Stimulated activated memory B cell treated with anti-CD40 and anti-IgM and Interleukin-4, amounts not matched to agents 10 μg/mL and 1 μg/mL and 100 μg/mL, for 72 hours (primary cell): ENCODE measurements at regions not wholly inside any gene's neighbourhood (a gene's known extent, or its start where the extent isn't known, plus 50 kb on each side); places are given as distances from the start of the nearest gene placed in this dataset.

Source experiments
- ATAC-seq: fragments of 150-1000 bp; cut with Tn5 transposase; 2 replicates; pipeline ENCODE4 v1.10.0; 2021
- H3K27ac Mint-ChIP-seq: one replicate; pipeline ENCODE4 v1.8.0; 2022; ENCODE audit warnings: mild to moderate bottlenecking, mixed read lengths
- H3K27me3 Mint-ChIP-seq: one replicate; pipeline ENCODE4 v1.8.0; 2022; ENCODE audit warnings: mixed read lengths
- H3K36me3 Mint-ChIP-seq: one replicate; pipeline ENCODE4 v1.8.0; 2022; ENCODE audit warnings: mixed read lengths
- H3K4me1 Mint-ChIP-seq: one replicate; pipeline ENCODE4 v1.8.0; 2022; ENCODE audit warnings: mixed read lengths
- H3K4me3 Mint-ChIP-seq: one replicate; pipeline ENCODE4 v1.8.0; 2022; ENCODE audit warnings: mild to moderate bottlenecking, moderate library complexity, mixed read lengths
- H3K9me3 Mint-ChIP-seq: one replicate; pipeline ENCODE4 v1.8.0; 2022; ENCODE audit warnings: mixed read lengths

DNA sequence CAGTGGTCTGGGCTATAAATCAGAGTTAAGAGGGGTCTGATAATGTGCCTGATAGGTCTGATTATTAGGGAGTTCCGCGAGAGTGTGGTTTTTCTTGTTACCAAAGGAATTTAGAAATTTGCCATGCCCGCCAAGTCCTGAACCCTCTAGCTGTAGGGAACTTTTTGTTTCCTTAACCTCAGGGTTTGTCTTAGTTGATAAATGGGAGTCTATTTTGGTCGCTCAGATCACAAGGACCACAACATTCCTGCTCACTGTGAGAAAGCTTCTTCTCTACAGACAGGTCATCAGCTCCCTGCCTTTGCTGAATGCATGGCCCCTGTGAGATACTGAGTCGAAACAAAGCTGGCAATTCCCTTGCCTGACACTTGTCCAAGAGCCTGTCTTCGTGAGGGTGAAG, 497.8 kb downstream of the HS3ST4 start:
- no peaks in the 10 kb centered on the region for H3K36me3 Mint-ChIP-seq
- peaks cover 18% of the 10 kb centered on the region for H3K9me3 Mint-ChIP-seq
- no peaks in the 10 kb centered on the region for H3K27me3 Mint-ChIP-seq
- H3K4me3 Mint-ChIP-seq: no peak overlapping the region
- H3K27ac Mint-ChIP-seq: no peak overlapping the region
- no peak for ATAC-seq
- H3K4me1 Mint-ChIP-seq: no peaks in the 10 kb centered on the region

DNA sequence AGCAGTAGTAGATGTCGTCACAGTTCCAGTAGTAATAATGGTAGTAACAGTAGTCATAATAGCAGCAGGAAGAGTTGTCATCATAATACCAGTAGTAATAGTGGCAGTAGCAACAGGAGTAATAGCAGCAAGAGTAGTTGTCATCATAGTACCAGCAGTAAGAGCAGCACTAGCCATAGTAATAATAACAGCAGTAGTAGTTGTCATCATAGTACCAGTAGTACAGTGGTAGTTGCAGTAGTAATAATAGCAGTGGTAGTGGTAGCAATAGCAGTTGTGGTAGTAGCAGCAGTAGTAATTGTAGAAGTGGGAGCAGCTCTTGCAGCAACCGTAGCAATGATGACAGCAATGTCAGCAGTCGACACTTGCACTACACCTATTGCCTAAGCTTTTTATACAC, 502.8 kb downstream of the HS3ST4 start:
- peaks cover 18% of the 10 kb centered on the region for H3K9me3 Mint-ChIP-seq
- no peaks in the 10 kb centered on the region for H3K36me3 Mint-ChIP-seq
- H3K27me3 Mint-ChIP-seq: no peaks in the 10 kb centered on the region
- no peaks in the 10 kb centered on the region for H3K4me1 Mint-ChIP-seq
- no peak overlapping the region for H3K27ac Mint-ChIP-seq
- no peak overlapping the region for H3K4me3 Mint-ChIP-seq
- ATAC-seq: no peak

DNA sequence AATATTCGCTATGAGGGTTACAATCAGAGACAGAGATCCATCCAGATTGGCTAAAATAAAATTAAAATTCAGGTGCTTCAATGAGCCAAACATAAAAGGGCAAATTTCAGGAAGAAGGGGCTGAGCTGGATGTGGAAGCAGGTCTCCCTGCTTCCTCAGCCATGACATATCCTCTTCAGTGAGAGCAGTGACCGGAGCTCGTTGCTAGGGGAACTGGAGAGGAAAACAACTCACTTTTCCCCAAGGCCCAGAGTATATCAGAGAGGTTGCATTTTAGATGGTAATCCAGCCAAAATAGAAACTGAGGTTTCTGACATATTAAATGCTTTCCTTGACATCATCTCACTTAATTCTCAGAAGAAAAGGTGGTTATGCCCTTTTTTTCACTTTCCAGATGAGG, 503.5 kb downstream of the HS3ST4 start:
- H3K36me3 Mint-ChIP-seq: no peaks in the 10 kb centered on the region
- no peaks in the 10 kb centered on the region for H3K27me3 Mint-ChIP-seq
- no peak overlapping the region for H3K27ac Mint-ChIP-seq
- no peak for ATAC-seq
- peaks cover 18% of the 10 kb centered on the region for H3K9me3 Mint-ChIP-seq
- no peak overlapping the region for H3K4me3 Mint-ChIP-seq
- no peaks in the 10 kb centered on the region for H3K4me1 Mint-ChIP-seq

DNA sequence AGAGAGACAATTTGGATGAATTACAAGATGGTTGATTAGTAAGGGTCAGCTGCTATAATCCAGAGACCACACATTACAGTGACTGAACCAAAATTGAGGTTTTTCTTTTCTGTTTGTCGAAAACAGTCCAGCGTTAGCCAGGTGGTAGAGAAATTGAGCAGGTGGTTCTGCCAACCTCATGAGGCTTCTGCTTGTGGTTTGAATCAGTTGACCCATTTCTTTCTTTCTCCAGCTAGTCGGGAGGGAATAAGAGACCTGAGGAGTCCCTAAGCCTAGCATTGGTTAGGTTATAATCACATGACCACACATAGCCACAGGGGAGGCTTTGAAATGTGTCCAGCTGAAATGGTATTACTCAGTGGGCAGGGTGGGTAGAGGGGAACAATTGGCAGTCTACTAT, 504.6 kb downstream of the HS3ST4 start:
- no peaks in the 10 kb centered on the region for H3K36me3 Mint-ChIP-seq
- H3K9me3 Mint-ChIP-seq: peaks cover 18% of the 10 kb centered on the region
- ATAC-seq: no peak
- no peak overlapping the region for H3K4me3 Mint-ChIP-seq
- no peak overlapping the region for H3K27ac Mint-ChIP-seq
- H3K27me3 Mint-ChIP-seq: no peaks in the 10 kb centered on the region
- H3K4me1 Mint-ChIP-seq: no peaks in the 10 kb centered on the region

DNA sequence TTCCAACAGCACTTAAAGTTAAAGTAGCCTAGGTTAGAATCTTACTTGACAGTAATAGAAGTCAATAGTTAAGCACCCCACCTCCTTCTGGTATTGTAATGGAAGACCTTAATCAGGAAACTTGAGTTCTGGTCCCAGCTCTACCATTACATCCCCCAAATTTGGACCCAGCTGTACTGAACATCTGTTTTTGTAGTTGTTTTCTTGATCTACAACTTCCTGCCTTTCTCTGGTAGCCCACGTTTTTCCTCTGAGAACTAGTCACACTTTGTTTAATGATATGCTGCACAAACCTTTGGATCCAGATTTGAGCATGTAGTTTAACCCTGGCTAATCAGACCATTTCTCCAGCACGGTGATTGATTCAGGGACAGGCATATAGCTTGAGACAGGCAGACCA, 505.0 kb downstream of the HS3ST4 start:
- no peak for ATAC-seq
- Mint-ChIP-seq H3K4me3 (no peak overlapping the region), H3K4me1 (no peaks in the 10 kb centered on the region), H3K27ac (no peak overlapping the region), H3K36me3 (no peaks in the 10 kb centered on the region), H3K9me3 (peaks cover 16% of the 10 kb centered on the region), H3K27me3 (no peaks in the 10 kb centered on the region)

DNA sequence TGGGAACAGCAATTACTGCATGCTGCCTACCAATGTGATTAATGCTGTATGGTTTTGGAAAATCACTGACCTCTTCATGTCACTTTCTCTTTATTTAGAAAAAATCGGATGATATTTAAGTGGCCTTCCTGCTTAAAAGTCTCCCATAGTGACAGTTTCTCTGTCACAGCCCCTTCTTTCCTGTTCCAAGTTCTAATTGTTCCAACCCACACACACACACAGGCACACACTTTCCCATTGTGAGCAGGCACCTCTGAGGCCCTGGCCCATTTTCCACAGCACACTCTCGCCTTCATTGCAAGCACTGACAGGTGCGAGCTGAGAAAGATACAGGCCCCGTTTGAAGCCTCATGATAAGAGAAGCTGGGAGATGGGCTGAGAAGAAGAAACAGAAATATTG, 505.9 kb downstream of the HS3ST4 start:
- Mint-ChIP-seq H3K27ac (no peak overlapping the region), H3K27me3 (no peaks in the 10 kb centered on the region)
- ATAC-seq: no peak

DNA sequence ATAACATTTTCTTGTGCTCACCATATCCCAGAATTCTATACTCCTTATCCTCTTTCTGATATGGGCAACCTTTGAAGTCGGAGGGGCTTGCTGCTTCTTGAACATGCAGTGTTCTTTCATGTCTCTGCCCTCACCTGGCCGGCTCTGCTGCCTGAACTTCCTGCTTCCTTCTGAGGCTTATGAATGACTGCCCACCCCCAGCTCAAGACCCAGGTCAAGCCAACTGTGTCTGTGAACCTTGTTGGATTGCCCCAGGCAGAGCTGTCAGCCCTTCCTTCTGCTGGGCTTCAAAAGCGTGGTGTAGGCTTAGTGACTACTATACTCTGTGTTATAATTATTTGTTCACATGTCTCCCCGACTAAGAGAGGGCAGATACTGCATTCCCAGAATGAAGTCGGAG, 506.5 kb downstream of the HS3ST4 start:
- Mint-ChIP-seq H3K9me3 (peaks cover 16% of the 10 kb centered on the region), H3K4me3 (no peak overlapping the region), H3K27me3 (no peaks in the 10 kb centered on the region), H3K4me1 (no peaks in the 10 kb centered on the region), H3K36me3 (no peaks in the 10 kb centered on the region), H3K27ac (no peak overlapping the region)
- ATAC-seq: no peak

More for the DNA sequence above, 505.9 kb downstream of the HS3ST4 start:
- Mint-ChIP-seq H3K4me1 (no peaks in the 10 kb centered on the region), H3K9me3 (peaks cover 16% of the 10 kb centered on the region), H3K4me3 (no peak overlapping the region), H3K36me3 (no peaks in the 10 kb centered on the region)

DNA sequence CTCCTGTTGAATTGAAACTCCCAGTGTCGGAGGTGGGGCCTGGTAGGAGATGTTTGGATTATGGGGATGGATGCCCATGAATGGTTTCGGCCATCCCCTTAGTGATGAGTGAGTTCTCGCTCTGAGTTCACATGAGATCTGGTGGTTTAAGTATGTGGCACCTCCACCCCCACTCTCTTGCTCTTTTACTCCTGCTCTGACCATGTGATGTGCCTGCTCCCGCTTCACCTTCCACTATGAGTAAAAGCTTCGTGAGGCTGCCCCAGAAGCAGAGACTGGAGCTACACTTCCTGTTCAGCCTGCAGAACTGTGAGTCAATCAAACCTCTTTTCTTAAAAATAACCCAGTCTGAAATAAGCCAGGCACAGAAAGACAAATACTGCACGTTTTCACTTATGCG, 512.4 kb downstream of the HS3ST4 start:
- Mint-ChIP-seq H3K36me3 (no peaks in the 10 kb centered on the region), H3K27ac (no peak overlapping the region), H3K27me3 (no peaks in the 10 kb centered on the region), H3K4me3 (no peak overlapping the region), H3K9me3 (peaks cover 3% of the 10 kb centered on the region), H3K4me1 (no peaks in the 10 kb centered on the region)
- ATAC-seq: no peak

DNA sequence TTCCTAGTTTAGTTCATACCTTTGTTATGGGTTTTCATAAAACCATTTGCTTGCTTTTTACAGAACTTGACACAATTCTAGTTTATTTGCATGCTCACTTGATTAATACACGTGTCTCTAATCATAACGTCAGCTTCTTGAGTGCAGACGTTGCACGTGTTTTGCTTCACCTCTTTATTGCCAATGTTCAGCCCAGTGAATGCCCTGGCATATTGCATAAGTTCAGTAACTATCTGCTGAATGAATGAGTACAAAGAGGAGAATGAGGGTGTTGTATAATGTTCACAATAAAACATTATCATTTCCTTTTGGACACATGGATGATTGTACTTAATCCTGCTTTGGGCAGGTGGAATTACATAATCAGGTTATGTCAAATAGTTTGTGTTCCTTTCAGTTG, 519.8 kb downstream of the HS3ST4 start:
- Mint-ChIP-seq H3K36me3 (no peaks in the 10 kb centered on the region), H3K4me3 (no peak overlapping the region), H3K4me1 (no peaks in the 10 kb centered on the region), H3K9me3 (peaks cover 11% of the 10 kb centered on the region), H3K27me3 (no peaks in the 10 kb centered on the region), H3K27ac (no peak overlapping the region)
- no peak for ATAC-seq

DNA sequence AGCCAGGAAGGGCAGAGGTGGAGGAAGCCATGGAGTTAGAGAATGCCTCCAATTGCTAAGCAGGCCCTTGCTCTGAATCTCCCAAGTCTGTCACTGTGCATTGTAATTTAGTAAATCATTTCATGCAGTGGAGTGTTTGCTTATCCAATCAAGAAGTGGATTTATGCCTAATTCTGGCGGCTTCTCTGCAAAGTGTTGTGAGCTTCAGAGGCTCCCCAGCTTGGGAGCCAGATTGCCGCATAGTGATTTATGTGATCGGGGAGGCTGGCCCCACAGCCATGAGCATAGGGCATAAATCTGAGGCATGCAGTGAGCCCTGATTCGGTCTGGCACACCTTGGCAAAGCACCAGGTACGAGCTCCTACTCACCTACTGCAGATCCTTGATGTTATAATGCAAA, 520.8 kb downstream of the HS3ST4 start:
- Mint-ChIP-seq H3K27ac (no peak overlapping the region), H3K9me3 (peaks cover 11% of the 10 kb centered on the region), H3K27me3 (no peaks in the 10 kb centered on the region), H3K4me1 (no peaks in the 10 kb centered on the region), H3K36me3 (no peaks in the 10 kb centered on the region), H3K4me3 (no peak overlapping the region)
- no peak for ATAC-seq

DNA sequence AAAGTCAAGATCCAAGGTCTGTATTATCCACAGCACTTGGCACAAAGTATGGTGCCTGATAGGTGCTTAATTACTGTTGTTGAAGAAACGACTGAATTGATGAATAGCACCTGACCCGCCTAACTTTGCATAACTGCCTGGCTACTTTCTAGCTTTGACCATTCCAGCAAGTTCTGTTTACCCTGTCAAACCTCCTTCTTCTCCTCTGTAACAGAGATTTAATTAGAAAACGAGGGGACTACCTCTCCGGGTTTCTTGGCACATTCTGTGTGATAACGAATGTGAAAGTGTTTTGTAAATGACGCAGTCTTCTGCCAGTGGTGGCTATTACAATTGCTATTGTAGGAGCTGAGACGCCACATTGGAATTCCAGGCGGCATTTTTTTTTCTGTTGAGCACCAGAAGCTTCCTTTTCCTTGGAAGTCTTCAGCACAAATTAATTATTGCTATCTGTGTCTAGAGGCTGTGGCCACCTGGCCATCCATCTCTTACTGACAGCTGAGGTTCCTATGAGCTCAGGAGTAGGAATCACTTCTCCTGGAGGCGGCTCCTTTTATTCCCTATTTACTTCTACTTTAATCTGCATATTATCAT, 522.9 kb downstream of the HS3ST4 start:
- Mint-ChIP-seq H3K36me3 (no peaks in the 10 kb centered on the region), H3K9me3 (peaks cover 10% of the 10 kb centered on the region), H3K4me1 (no peaks in the 10 kb centered on the region), H3K4me3 (no peak overlapping the region), H3K27ac (no peak overlapping the region), H3K27me3 (no peaks in the 10 kb centered on the region)
- no peak for ATAC-seq

DNA sequence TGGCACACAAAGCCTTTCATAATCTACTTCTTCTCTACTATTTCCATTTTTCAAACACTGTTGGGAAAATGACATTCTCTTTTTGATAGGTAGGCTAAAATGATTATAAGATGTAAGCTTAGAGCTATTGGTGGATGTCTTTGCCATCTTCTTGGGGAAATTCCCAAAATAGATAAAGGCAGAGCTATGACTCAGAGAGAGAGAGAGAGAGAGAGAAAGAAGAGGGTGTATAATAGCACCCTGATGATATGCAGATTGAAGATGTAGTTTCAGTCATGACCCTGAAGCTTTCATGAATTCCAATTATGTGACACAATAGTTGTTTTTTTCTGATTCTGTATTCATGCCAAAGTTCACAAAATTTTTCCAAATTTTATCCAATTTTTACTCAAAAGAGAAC, 529.1 kb downstream of the HS3ST4 start:
- H3K4me1 Mint-ChIP-seq: no peaks in the 10 kb centered on the region
- H3K27ac Mint-ChIP-seq: no peak overlapping the region
- no peaks in the 10 kb centered on the region for H3K36me3 Mint-ChIP-seq
- no peak overlapping the region for H3K4me3 Mint-ChIP-seq
- H3K9me3 Mint-ChIP-seq: peaks cover 2% of the 10 kb centered on the region
- H3K27me3 Mint-ChIP-seq: no peaks in the 10 kb centered on the region
- ATAC-seq: no peak

DNA sequence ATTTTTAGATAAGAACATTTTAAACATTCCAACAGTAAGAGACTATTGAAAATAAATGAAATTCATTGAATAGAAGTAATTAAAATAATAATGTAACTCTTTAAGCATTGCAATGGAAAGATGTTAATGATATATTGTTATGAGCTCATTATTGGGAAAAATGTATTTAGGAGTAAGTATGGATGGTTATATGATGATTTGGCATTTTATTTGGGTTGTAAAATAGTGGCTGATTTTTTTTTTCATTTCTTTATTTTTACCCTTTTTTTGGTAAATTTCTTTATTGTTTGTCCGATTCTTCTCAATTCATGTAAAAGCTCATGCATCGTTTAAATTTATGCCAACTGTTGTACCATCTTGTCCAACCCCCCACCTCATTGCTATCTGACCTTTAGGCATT, 539.9 kb downstream of the HS3ST4 start:
- no peaks in the 10 kb centered on the region for H3K4me1 Mint-ChIP-seq
- ATAC-seq: no peak
- no peaks in the 10 kb centered on the region for H3K9me3 Mint-ChIP-seq
- no peak overlapping the region for H3K27ac Mint-ChIP-seq
- no peaks in the 10 kb centered on the region for H3K36me3 Mint-ChIP-seq
- H3K27me3 Mint-ChIP-seq: no peaks in the 10 kb centered on the region
- no peak overlapping the region for H3K4me3 Mint-ChIP-seq

DNA sequence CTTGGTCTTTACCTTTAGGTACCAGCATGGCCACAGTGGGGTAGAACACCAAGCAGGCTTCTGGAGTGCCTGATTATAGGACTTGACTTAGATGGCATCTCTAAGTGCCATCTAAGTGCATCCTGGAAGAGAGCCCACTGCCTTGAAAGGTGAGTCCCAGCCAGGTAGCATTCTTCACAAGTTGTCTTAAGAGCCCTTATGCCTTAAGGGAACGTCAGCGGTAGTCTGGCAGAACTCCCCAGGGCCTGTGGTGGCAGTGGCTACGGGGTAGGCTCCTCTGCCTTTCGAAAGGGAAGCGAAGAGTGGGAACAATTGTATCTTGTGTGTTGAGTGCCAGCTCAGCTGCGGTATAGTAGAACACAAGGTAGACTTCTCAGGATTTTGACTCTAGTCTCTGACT, 549.0 kb downstream of the HS3ST4 start:
- Mint-ChIP-seq H3K27me3 (peaks cover 9% of the 10 kb centered on the region), H3K4me1 (no peaks in the 10 kb centered on the region), H3K9me3 (peaks cover 12% of the 10 kb centered on the region), H3K36me3 (no peaks in the 10 kb centered on the region), H3K4me3 (no peak overlapping the region), H3K27ac (no peak overlapping the region)
- ATAC-seq: no peak

DNA sequence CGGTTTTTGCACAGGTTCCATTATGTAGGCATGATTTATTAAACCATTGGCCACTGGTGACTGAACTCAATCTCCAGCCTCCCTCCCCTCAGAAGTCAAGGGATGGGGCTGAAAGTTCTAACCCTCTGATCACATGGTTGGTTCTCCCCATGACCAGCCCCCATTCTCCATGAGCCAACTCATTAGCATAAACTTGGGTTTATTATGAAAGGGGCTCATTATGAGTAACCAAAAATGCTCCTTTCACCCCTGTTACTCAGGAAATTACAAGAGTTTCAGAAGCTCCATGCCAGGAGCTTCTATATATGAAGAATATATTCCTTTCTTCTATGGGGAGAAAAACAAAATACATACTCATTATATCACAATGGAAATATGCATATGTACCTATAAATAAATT, 555.3 kb downstream of the HS3ST4 start:
- ATAC-seq: no peak
- Mint-ChIP-seq H3K9me3 (peaks cover 12% of the 10 kb centered on the region), H3K4me3 (no peak overlapping the region), H3K36me3 (no peaks in the 10 kb centered on the region), H3K4me1 (no peaks in the 10 kb centered on the region), H3K27me3 (no peaks in the 10 kb centered on the region), H3K27ac (no peak overlapping the region)

DNA sequence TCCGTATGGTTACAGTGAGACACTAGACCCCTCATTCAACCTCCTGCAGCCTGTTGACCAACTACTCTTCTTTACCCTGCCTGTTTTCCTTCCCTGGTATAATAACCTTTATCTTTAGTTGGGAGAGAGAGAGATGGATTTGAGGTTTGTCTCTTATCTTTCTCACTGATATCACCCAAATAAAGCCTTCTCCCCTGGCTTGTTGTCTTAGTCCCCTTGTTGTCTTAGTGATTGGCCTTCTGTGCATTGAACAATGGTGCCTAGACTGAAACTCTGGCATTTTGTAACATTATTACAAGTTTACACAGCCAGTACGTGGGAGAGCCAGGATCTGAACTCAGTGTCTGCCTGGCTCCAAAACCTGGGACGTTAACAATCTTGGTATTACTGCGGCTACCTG, 560.8 kb downstream of the HS3ST4 start:
- peaks cover 16% of the 10 kb centered on the region for H3K9me3 Mint-ChIP-seq
- H3K36me3 Mint-ChIP-seq: no peaks in the 10 kb centered on the region
- no peak for ATAC-seq
- no peaks in the 10 kb centered on the region for H3K4me1 Mint-ChIP-seq
- H3K27ac Mint-ChIP-seq: no peak overlapping the region
- H3K4me3 Mint-ChIP-seq: no peak overlapping the region
- H3K27me3 Mint-ChIP-seq: no peaks in the 10 kb centered on the region

DNA sequence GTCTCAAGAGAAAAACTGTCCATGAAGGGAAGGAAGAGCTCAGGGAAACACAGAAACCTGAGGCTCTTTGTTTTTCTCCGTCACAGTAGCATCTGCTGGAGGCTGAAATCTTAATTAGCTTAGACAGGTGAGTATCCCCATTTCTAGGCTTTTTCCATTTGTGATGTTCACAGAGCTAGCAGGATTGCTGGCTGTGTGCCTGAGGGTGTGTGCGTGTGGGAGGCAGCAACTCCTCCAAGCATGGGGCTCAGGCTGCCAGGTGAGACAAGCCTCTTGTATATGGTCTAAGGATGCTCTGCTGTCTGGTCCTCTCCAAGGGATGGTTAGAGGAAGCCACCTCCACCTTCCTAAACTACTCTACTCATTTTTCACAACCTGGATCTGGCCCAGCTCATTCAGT, 569.9 kb downstream of the HS3ST4 start:
- H3K27ac Mint-ChIP-seq: no peak overlapping the region
- H3K4me1 Mint-ChIP-seq: no peaks in the 10 kb centered on the region
- no peak overlapping the region for H3K4me3 Mint-ChIP-seq
- H3K9me3 Mint-ChIP-seq: no peaks in the 10 kb centered on the region
- H3K27me3 Mint-ChIP-seq: no peaks in the 10 kb centered on the region
- H3K36me3 Mint-ChIP-seq: no peaks in the 10 kb centered on the region
- ATAC-seq: no peak
